ENCODE measurements at regions not wholly inside any gene's neighbourhood (a gene's known extent, or its start where the extent isn't known, plus 50 kb on each side); places are given as distances from the start of the nearest gene placed in this dataset.
A peak's percentile ranks its signal among the peaks of the same experiment; 100 is the strongest.

DNA sequence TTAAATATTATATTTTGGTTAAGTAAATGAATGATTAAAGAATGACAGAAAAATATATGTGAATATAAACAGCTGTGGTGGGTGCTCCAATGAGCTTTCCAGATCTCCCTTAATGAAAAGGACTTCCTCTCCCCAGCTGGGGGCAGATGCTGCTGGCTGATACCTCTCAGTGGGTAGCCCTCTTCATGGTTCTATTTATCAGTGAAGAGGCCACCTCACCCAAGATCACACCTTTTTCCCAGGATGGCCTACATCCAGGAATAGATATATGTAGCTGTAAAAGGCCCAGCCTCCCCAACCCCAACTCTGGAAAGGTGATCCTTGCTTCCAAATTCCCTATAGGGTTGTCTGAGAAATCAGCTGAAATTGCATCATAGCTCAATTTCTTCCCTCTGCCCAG, 135.2 kb upstream of the ACVR2A start:
- no peak for DNase-seq

DNA sequence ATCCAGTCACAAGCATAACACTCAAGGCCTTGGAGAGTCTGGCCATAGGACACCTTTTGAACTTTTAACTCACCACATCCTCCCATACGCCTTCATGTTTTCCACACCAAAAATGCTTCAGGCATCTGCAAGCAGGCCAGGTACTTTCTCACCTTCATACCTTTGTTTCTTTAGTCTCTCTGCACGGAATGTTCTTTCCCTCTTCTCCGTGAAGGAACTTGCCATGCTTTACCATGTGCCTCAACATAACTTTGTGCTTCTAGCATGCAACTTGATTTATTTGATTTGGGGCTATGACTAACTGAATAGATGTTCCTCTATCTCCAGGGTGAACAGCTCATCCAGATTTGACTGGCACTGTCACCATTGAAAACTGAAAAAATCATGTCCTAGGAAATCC, 141.7 kb upstream of the ACVR2A start:
- no peak for DNase-seq

DNA sequence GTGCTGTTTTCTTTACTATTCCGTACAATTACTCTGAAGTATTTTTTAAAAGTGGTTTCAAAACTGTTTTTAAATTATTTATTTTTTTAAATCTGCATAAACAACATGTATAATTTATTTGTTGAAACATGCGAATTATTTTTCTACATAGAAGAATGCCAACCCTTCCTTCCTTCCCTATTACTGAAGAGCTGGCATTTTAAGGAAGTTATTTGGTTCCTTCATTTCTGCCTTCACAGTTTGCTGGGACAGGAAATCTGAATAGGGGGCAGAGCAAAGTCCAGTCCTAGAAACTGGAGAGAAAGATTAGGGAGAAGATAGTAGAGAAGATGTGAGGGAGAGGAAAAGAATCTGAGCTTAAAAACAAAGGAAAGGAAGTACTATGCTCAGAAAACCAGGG, 146.7 kb upstream of the ACVR2A start:
- DNase-seq: no peak

DNA sequence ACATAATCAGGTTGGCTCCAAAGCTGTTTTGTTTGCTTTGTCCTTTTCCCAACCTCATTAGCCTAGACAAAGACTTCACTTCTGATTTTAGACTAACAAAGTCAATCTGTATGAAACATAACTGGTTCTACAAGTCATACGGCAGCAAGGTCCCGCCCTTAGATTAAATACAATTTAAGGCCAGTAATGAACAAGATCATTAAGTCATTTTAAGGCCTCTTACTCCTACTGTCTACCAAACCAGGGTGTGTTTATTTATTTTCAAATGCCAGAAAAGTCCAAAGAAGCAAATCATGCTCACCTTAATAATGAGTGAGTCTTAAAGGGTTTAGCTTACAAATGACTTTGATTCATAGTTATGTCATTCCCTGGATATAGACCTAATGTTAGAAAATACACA, 148.4 kb upstream of the ACVR2A start:
- no peak for DNase-seq

DNA sequence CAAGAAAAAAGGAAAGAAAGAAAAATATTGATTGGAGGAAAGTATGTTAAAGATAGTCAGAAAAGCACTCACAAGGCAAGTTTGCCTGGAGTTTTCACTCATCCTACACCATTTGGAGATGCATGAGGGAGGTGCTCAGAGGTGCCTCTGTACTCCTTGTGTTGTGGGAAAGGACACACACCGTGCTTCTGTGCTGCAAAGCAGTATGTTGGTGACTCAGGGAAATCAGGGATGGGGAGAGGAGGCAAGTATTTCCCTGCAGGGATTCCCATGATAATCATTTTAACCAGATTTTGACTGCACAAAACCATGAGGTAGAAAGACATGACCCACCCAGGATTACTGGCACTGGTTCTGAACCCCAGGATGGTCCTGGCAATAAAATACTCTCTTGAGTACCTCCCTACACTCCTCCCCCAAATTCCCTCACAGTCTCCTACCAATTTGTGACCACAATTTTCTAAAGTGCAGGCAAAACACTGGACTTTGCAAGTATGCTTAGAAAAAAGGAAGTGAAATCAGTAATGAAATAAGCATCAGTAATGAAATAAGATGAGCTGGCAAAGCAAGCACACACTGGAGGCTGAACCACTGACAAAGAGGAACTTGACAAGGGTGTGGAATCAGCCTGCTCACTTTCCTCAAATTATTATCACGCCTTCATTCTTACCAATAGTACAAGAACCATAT, 155.5 kb upstream of the ACVR2A start:
- DNase-seq: no peak

DNA sequence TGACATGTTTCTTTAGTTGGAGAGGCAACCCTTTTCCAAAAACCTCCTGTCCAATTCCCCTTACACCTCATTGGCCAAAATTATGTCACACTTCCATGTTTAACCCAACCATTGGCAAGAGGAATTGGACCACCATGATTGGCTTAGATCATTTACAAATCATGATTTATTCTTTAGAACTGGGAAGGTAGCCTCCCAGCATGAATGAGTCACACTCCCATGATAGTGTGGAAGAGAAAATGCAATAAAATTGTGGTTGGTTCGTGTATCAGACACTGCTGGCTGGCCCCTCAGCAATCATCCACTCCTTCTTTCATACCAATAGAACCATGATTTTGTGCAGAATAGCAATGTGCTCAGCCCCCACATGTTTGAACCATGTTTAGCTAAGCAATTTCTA, 156.6 kb upstream of the ACVR2A start:
- DNase-seq: peak; percentile 4

DNA sequence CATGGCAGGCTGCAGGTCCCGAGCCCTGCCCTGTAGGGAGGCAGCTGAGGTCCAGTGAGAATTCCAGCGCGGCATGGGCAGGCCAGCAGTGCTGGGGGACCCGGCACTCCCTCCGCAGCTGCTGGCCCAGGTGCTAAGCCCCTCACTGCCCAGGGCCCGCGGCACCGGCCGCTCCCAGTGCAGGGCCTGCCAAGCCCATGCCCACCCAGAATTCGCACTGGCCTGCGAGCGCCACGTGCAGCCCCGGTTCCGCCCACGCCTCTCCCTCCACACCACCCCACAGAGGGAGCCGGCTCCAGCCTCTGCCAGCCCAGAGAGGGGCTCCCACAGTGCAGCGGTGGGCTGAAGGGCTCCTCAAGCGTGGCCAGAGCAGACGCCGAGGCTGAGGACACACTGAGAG, 158.5 kb upstream of the ACVR2A start:
- DNase-seq: no peak

DNA sequence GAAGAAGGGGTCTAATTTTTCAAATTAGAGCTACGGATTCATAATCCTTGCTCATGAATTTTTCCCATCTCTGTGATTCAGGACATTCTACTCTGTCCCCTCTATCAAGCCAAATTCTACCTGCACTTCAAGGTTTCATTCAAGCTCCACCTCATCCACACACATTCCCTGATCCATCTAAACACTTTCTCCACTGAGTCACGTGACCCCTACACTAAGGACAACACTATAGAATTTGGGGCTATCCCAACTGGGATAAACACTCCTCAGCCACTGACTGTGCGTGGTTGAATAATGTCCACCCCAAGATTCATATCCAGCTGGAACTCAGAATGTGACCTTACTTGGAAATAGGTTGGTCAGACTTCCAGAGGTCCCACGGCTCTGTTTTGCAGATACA, 159.9 kb upstream of the ACVR2A start:
- no peak for DNase-seq

DNA sequence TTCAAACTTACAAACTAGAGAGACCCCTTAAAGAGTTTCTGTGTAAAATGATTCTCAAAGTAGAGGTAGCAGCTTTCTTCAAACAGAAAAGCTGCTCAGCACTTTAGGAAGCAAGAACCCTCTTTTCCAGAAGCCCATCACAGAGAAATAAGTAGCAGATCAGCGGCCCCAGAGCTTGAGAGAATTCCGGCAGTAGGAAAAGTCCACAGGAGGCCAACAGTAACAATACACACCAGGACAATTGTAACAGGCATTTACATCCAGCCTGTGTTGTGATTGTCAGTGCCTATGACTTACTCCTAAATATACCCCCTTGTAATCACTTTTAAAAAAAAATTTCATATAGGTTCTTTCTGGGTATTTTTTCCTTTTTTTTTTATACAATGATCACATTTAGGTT, 161.4 kb upstream of the ACVR2A start:
- no peak for DNase-seq

DNA sequence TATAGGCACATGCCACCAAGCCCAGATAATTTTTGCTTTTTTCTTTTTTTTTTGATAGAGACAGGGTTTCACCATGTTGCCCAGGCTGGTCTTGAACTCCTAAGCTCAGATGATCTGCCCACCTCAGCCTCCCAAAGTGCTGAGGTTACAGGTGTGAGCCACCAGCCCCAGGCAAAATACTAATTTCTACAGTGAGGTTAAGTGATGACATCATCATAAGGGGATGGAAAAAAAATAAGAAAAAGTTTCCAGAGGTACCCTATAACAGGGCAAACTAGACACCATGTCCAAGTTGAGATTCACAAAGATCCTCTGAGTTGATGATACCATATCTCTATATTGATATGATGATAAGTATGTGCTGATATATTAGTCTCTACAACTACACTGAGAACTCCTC, 163.7 kb upstream of the ACVR2A start:
- no peak for DNase-seq

DNA sequence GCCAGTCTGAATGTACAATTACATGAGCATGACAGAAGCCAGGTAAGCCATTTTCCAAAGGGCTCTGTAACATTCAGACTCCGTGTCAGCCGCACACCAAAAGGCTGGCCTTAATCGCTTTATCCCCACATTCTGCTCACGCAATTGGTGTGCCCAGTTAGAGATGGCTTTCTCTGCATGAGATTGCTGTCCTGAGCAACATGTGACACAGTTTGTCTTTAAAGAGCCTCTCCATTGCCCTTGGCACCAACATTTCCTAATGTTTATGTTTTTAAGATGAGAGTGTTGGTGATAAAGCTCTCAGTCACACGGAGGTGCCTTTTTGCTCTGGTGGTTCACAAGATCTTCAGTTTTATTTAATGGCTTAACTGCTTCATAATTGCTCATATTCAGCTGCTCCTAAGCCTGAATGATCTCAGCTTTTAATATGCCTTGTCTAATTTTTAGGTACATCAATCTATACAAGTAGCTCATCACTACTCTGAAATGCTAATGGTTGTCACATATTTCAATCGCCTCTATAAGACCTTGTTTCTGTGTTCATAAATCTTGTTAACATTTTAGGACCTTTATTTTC, 164.8 kb upstream of the ACVR2A start:
- DNase-seq: no peak

DNA sequence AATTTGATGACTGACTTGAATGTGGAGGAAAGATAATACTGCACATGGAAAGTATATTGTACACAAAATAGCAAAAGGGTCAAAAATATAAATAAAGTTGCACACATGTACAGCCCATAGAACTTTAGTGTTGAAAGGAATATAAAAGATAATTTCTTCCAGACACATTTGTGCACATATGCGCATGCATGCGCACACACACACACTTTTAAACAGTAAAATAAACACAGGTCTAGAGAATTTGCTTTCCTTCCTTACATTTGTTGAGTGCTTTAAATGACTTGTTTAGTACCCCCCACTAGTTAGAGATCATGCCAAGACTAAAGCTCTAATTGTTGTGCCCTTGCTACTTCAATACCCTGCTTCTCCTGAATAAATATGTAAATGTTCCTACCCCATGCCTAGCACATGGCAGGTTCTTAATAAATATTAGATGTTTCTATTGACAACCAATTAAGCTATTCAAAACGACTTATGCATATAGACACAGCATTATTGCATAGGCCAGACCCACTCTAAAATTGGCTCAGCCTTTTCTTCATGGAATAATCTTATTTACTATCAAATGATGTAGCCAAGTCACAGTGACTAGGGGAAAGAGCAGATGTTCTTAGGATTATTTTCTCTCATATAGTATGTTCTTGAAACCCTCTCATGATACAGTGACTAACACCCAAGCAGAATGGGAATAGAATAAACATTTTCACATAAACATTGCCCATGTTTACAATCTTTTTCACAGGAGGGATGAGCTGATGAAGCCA, 165.5 kb upstream of the ACVR2A start:
- DNase-seq: no peak

DNA sequence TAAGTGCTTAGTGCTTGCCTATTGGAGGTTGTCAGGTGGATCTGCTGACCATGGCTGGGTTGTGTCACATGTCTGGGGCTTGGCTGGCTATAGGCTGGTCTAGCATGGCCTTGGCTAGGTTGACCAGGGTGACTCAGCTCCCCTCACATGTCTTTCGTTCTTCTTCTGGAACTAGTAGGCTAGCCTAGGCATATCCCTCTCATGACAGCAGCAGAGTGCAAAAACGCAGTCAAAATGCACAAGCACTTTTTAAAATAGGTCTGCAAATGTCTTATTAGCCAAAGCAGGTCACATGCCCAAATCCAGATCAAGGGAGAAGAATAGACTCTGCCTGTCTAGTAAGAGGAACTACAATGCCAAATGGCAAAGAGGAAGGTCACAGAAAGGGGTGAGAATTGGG, 179.7 kb upstream of the ACVR2A start:
- no peak for DNase-seq

DNA sequence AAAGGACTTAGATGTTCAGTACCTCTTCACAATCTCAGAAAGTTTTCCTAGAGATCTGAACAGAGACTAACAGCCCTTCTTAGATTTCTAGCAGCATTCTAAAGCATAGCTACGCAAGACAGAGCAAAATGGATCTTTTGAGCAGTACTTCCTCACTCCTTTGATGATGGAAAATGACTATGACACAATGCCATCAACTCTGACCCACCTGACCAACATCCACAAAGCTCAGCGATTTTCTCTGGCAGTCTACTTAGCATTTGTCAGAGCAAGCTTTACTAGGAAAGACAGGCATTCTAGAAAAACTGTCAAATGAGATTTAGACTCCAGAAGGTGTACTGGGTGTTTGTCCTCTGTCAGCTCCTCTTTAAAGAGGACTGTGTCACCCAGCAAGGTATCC, 180.9 kb upstream of the ACVR2A start:
- no peak for DNase-seq

DNA sequence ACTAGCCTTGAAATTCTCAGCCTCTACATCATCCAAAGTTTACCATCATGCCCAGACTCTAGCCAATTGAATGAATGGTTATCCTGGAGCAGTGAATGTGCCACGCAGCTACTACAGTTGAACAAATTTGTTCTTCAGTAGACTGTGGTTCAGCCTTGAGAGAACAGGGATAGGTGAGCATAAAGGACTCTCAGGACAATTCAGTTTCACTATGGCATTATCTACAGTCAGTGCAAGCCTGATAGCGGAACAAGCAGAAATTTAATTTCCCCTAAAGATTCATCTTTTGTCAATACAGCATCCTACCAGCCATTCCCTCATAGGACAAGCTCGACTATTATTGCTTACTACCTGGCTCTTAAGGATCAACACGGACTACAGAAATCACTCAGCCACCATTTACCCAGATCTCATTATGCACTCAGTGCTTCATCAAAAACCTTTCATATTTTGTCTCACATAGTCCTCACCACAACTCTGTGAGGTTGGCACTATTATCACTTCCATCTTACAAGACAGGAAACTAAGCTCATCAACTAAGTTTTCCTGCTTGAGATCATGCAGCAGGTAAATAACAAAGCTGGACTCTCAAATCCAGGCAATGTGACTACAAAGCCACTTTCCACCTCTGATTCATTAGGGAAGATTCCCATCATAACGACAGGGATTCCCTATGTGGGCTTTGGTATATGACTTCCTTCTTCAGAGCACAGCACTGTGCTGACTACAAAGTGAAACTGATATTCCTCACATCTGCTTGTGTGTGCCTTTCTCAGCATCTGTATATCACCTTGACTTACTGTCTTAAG, 181.5 kb upstream of the ACVR2A start:
- no peak for DNase-seq

DNA sequence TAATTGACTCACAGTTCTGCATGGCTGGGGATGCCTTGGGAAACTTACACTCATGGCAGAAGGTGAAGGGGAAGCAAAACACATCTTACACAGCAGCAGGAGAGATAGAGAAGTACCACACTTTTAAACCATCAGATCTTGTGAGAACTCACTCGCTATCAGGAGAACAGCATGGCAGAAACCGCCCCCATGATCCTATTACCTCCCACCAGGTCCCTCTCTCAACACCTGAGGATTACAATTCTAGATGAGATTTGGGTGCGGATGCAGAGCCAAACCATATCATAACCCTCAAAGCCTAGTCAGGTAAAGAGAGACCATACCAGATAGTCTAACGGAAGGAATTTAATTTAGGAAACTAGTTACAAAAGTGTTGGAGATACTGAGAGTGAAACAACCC, 182.6 kb upstream of the ACVR2A start:
- DNase-seq: no peak

DNA sequence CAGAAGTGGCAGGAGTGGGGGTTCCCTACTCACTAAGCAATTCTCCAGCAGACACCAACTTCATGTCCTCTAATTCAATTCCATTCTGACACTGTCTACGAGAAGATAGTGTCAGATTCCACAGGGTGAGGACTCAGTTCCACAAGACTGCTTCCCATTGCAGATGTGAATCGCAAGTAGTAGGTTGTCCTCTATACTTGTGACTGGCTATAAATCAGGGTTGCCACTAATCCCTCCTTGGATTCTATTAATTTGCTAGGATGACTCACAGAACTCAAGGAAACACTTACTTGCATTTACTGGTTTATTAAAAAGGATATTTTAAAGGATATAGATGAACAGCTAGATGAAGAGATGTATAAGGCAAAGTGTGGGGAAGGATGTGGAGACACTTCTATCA, 184.1 kb upstream of the ACVR2A start:
- no peak for DNase-seq

DNA sequence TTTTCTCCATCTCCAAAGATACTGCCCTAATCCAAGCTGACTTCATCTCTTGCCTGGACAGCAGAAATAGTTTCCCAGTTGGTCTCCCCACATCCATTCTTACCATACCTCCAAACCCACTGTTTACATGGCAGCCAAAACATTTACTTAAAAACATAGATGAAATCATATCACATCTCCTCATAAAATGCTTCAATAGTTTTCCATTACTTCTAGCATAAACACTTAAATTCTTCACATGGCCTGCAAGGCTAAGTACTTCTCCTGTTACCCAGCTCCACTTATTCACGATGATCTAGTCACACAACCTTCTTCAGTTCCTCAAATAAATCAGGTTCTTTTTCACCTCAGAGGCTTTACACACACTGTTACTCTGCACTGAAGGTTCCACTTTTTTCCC, 185.8 kb upstream of the ACVR2A start:
- DNase-seq: no peak

DNA sequence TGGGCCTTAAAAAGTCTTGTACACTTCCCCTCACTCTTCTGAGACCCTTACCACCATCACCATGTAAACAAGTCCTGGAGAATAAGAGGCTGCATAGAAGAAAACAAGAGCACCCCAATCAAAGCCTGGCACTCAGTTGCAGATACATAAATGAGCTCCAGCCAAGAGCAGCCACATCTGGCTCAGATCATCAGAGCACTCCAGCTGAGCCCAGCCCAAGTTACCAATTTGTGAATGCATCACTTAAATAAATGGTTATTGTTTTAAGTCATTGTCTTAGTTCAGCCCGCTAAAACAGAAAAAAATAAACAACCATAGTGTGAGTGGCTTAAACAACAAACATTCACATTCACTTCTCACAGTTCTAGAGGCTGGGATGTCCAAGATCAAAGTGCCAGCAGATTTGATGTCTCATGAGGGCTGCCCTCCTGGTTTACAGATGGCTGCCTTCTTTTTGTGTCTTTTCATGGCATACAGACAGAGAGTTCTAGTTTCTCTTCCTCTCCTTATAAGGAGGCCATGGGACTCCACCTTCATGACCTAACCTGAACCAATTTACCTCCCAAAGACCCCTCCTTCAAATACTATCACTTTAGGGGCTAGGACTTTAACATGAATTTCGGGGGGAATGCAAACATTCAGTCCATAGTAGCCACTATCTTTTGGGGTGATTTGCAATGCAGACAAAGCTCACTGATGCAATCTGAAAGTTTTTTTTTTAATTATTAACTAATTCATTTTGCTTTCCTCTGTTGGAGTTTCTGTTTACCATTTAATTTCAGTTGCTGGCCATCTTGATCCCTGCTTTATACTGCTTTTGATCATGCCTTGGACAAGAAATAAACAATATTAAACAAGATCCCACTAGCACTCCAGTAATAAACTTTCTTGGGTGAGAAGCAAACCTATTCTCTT, 187.5 kb upstream of the ACVR2A start:
- no peak for DNase-seq

DNA sequence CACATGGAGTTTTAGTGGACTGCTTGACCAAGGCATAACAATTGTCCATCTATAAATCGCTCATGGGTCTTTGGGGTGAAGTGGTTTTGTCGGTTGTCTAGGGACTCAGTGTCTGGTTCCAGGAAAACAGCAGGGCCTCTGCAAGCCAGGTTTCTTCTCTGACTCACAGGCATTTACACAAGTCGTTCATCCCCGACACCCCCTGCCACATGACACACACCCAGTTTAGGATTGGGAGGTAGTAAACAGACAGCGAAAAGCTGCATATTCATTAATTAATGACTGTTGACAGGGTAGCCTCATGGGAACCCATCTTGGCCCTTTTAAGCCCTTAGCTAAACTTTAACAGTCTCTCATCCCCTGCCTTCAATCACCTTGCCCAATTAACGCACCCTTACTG, 194.8 kb upstream of the ACVR2A start:
- no peak for DNase-seq

DNA sequence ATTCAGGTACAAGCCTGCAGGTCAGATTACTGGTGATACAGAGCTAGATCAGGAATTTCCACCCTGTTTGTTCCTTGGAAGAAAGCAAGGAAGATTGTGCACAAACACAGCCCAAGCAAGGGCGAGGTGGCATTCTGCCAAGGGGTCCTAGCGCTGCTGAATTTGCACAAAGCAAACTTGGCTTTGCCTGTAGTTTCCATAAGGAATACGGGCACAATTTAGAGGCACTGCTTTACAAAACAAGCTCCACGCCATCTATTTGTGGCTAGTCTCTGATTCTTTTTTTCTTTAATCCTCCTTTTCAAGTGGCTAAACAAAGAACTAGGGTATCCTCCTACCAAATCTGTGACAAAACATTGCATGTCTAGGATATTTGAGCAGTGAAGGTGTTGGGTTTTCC, 195.5 kb upstream of the ACVR2A start:
- DNase-seq: no peak

DNA sequence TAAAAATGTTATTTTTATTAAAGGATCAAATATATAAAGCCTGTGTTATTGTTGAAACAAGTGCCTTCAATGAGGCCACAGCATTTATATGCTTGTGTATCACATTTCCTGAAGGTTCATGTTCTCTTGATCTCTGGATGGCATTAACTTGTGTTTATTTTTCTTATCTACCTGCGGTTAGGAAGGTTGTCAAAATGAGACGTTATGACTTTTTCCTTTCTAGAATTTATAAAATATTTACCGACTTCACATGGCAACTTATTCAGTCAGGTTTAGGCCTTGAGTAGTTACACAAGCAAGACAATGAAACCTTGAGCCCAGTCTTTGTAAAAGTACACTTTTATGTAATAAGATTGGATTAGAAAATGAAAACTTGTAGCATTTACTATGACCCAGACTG, 196.4 kb upstream of the ACVR2A start:
- no peak for DNase-seq

DNA sequence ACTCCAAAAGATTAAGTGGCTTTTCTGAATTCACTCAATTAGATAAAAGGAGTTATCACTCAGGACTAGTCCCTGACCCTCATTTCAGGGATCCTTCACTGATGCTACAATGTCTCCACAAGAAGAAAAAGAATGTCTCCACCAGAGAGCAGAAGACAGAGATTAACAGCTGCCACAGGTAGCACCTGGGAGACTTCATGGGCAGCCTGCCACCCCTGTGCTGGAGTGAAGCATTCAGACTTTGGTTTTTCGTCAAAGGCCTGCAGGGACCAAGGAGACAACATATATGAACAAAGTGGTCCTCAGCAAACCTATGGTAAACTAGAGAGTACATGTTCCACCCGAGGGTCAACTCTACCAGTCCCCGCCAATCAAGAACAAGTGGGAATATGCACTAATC, 197.0 kb upstream of the ACVR2A start:
- no peak for DNase-seq
